ENCODE measurements at regions not wholly inside any gene's neighbourhood (a gene's known extent, or its start where the extent isn't known, plus 50 kb on each side); places are given as distances from the start of the nearest gene placed in this dataset.
"Not testable (repeated sequence)": the region's sequence is repeated elsewhere in the genome, so short reads cannot be mapped to it uniquely, and the experiment has no call there.

DNA sequence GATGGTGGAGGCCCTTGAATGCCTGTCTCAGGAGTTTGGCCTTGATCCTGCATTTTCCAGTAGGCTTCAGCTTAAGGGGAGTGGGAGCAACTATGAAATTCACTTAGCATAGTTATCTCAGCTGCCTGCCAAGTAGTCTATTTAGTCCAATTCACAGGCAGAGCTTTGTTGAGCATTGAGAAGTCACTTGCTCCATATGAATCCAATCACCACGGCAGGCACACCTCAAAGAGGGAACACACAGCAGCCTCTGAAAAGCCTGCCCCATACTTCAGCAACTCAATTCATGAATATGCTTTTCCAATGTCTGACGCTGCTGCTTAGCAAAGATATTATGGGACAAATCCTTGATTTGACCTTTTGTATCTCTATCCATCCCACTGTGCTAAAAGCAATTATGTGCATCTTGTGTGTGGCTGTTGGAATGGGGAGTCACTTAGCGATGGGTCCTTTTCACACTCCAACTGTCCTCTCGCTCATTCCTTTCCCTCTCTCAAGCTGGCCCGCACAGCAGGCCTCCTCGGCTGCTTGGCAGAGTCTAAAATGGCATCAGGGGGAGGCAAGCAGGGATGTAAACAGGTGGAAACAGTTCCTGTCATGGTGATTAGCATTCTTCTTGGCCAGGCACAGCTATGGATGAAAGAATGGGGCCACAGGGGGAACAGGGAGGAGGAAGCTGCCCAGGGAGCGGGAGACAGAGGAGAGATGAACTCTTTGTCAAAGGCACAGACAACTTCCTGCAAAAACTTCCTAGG, 56.0 kb upstream of the LRPPRC start:
- no peak for DNase-seq

DNA sequence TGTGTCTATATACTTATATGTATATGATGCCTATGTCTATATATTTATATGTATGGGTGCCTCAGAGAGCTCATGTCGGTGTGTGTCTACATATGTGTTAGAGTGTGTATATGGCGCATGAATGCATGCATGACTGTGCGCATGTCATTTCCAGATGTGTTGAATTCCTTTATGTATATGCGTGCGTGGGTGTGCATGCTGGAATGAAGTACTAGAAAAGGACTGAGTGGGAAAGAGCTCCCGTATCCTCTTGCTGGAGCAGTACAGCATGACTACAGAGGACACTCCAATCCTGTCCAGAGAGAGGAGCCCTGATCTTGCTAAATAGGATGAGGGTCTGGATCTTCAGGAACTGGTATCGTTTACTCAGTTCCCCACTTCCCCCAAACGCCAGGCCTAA, 56.8 kb upstream of the LRPPRC start:
- no peak for DNase-seq

DNA sequence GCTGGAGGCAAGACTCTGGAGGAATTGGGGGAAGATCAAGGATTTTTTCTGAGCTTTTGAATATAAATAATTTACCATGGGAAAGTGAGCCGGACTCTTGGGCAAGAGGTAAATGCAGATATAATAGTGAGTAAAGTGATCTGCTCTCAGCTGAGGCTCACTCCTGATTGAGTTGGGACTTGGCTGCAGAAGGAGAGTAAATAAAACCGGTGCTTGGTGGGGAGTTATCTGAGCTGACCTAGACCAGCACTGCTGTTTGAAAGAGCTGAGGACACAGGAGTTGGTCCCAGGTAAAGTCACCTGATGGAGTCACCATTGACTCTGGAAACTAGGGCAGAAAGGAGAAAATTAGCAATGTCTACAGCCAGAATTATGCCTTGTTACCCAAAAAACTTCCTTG, 57.3 kb upstream of the LRPPRC start:
- DNase-seq: no peak

DNA sequence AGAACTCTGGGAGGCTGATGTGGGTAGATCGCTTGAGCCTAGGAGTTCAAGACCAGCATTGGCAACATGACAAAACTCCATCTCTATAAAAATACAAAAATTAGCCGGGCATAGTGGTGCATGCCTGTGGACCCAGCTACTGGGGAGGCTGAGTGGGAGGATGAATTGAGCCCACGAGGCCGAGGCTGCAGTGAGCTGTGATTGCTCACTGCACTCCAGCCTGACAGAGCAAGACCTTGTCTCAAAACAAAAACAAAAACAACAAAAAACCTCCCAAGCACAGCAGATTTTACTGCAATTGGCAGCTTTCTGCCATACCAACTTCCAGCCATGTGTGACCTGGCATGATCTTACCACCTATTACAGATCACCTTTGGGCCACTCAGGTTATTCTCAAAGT, 57.7 kb upstream of the LRPPRC start:
- DNase-seq: no peak

DNA sequence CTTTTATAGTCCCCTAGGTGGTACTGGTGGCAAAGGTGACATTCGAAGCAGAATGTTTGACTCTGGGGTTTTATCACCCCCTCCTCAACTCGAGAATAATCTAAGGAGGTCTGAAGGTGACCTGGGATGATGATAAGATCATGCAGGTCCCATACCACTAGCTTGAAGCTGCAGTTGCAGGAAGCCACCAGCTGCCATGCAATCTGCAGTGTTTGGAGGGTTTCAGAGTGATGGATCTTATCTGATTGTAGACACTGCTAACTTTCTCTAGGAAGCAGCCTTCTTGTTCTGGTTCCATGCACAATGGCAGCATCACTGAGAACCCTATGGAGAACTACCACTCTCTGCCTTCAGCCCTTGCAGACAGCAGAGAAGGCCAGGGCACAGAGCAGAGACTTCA, 59.4 kb upstream of the LRPPRC start:
- DNase-seq: no peak

DNA sequence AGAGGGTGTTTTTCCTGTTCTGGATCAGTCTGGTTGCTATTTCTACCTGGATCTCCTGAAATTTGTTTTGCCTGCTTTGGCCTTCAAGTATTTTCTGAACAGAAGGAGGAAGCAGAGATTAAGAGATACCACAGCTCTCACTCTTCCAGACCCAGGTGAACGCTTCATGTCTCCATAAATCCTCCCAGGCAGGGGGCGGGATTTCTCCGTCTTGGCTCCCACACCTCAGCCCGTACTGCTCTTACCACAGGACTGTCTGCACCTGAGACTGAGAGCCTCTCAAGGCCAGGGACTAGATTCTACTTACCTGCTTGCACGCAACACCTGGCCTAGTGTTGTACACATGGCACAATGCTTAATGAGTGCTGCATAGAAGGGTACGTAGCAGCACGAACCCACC, 59.9 kb upstream of the LRPPRC start:
- DNase-seq: no peak

DNA sequence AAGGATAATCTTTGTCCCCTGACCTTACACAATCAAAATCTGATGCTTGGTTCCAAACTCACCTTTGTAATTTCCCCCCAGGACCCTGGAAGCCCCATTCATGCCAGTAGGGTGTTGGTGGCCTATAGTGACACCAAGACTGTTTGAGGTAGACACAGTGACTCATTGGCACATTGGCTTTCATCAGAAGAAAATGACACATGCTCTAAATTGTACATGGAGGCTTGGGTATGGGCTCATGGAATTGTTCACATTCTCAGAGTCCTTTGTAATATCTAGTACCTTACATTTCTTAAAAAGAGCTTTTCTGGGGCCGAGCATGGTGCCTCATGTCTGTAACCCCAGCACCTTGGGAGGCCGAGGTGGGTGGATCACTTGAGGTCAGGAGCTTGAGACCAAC, 61.2 kb upstream of the LRPPRC start:
- DNase-seq: no peak

DNA sequence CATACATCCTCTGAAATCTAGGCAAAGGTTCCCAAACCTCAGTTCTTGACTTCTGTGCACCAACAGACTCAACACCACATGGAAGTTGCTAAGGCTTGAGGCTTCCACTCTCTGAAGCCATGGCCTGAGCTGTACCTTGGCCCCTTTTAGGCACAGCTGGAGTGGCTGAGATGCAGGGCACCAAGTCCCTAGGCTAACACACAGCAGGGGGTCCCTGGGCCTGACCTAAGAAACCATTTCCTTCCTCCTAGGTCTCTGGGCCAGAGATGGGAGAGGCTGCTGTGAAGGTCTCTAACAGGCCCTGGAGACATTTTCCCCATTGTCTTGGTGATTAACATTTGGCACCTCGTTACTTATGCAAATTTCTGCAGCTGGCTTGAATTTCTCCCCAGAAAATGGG, 64.5 kb upstream of the LRPPRC start:
- not testable (repeated sequence) for DNase-seq

DNA sequence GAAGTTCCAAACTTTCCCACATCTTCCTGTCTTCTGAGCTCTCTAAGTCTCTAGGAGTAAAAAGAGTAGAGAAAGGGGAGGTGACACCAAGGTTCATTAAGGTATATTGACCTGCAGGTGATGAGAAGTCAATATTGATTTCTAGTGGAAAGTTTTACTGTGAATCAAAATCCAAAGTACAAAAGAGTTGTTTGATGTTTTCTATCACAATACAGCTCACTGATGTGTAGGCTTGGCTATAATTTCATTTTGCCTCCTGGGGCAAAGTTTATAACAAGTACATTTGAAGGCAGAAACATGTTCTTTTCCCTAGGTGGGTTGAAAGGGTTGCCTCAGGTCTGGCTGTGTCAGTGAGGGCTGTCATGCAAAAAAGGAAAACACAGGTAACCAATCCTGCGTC, 65.2 kb upstream of the LRPPRC start:
- DNase-seq: no peak

DNA sequence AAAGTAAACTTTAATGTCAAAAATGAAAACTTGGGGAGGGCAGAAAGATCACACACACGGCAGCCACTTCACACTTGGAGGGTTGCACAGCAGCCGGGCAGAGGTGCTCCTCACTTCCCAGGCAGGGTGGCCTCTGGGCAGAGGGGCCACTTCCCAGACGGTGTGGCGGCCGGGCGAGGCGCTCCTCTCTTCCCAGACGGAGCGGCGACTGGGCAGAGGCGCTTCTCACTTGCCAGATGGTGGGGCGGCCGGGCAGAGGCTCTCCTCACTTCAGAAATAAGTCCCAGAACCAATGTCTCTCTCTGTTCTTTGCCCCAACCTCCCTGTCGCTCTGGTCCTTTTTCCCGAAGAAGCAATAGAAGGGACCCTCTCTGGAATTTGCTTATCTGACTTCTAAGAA, 65.7 kb upstream of the LRPPRC start:
- DNase-seq: no peak

DNA sequence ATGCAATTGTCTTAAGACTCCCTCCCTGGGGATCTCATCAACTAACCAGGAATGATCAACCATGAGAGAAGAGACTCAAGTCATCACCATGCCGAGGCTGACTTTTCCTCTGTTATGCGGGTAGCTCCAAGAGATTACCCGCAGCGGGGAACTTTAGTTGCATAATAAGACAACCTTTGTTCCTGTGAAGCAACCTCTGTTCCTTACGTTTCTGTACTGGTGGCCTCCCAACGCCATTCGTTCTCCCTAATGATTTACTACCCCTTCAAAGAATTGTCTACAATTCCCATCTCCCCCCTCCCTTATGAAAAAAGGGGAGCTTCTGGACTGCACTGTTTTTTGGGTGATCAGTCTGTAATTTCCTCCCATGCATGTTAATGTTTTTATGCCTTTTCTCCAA, 66.1 kb upstream of the LRPPRC start:
- DNase-seq: no peak

DNA sequence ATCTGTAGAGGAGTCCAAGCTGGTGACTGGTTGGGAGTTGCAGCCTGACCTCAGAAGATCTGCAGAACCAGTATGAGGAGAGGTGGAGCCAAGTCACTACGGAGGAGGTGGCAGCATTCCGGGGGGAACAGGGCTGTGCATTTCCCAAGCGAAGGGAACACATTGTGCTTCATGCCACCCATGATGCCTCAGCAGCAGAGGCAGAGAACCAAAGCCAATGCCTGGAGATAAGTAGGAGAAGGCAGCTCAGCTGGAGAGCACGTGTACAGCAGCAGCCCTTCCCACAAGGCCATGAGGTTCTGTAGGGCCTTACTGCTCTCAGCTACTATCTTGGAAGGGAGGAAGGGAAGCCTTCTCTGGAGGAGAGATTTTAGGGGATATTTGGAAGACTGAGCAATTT, 67.2 kb upstream of the LRPPRC start:
- no peak for DNase-seq

DNA sequence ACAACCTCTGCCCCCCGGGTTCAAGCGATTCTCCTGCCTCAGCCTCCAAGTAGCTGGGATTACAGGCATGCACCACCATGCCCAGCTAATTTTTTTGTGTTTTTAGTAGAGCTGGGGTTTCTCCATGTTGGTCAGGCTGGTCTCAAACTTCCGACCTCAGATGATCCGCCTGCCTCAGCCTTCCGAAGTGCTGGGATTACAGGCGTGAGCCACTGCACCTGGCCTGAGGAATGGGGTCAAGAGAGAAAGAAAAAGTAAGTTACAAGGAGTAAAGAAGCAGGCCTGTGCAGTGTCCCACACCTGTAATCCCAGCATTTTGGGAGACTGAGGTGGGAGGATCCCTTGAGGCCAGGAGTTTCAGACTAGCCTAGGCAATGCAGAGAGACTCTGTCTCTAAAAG, 68.5 kb upstream of the LRPPRC start:
- not testable (repeated sequence) for DNase-seq

DNA sequence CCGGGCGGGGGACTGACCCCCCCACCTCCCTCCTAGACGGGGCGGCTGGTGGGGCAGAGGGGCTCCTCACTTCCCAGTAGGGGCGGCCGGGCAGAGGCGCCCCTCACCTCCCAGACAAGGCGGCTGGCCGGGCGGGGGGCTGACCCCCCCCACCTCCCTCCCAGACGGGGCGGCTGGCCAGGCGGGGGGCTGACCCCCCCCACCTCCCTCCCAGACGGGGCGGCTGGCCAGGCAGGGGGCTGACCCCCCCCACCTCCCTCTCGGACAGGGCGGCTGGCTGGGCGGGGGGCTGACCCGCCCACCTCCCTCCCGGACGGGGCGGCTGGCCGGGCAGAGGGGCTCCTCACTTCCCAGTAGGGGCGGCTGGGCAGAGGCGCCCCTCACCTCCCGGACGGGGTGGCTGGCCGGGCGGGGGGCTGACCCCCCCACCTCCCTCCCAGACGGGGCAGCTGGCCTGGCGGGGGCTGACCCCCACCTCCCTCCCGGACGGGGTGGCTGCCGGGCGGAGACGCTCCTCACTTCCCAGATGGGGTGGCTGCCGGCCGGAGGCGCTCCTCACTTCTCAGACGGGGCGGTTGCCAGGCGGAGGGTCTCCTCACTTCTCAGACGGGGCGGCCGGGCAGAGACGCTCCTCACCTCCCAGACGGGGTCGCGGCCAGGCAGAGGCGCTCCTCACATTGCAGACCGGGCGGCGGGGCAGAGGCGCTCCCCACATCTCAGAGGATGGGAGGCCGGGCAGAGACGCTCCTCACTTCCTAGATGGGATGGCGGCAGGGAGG, 71.4 kb upstream of the LRPPRC start:
- not testable (repeated sequence) for DNase-seq

DNA sequence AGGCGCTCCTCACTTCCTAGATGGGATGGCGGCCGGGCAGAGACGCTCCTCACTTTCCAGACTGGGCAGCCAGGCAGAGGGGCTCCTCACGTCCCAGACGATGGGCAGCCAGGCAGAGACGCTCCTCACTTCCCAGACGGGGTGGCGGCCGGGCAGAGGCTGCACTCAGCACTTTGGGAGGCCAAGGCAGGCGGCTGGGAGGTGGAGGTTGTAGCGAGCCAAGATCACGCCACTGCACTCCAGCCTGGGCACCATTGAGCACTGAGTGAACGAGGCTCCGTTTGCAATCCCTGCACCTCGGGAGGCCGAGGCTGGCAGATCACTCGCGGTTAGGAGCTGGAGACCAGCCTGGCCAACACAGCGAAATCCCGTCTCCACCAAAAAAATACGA, 72.0 kb upstream of the LRPPRC start:
- DNase-seq: not testable (repeated sequence)

DNA sequence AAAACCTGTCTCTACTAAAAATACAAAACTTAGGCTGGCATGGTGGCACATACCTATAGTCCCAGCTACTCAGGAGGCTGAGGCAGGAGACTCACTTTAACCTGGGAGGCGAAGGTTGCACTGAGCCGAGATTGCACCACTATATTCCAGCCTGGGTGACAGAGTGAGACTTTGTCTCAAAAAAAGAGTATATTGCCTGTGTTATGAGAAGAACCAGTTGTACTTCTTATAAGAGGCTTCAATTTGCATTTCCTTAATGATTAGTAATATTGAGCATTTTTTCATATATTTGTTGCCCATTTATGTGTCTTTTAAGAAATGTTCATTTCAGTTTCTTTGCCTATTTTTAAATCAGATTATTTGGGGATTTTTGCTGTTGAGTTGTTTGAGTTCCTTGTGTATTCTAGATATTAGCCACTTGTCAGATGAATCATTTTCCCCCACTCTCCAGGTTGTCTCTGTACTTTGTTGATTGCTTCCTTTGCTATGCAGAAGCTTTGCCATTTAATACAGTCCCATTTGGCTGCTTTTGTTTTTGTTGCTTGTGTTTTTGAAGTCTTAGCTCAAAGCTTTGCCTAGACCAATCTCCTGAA, 75.8 kb upstream of the LRPPRC start:
- DNase-seq: no peak

DNA sequence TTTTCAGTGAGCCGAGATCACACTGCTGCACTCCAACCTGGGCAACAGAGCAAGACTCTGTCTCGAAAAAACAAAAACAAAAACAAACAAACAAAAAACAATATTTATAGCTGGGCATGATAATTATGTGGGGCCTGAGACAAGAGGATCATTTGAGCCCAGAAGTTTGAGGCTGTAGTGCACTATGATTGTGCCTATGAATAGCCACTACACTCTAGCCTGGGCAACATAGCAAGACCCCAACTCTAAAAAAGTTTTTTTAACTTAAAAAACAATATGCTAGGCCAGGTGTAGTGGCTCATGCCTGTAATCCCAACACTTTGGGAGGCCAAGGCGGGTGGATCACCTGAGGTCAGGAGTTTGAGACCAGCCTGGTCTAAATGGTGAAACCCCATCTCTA, 77.9 kb upstream of the LRPPRC start:
- not testable (repeated sequence) for DNase-seq

DNA sequence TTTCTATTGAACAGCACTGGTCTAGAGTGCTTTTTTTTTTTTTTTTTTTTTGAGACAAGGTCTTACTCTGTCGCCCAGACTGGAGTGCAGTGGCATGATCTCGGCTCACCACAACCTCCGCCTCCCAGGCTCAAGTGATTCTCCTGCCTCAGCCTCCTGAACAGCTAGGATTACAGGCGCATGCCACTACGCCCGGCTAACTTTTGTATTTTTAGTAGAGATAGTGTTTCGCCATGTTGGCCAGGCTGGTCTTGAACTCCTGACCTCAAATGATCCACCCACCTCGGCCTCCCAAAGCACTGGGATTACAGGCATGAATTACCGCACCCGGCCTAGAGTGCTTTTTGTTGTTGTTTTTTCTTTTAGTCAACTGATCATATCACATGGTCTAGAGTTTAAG, 79.0 kb upstream of the LRPPRC start:
- DNase-seq: not testable (repeated sequence)

DNA sequence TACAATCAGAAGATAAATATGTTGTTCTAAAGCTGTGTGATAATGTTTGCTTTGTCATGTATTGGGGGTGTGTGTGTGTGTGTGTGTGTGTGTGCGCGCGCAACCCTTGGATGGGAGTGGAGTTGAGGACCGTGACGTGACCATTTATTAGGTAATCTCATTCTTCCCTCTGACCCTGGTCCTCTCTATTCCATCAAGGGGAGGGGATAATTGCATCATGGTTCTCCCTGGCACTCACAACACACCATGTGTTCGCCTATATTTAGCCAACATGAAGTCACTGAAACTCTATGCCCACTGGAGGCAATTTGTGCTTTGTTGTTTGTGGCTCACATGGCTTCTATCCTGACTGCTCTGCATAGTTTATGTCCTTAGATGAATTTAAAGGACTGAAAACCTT, 79.8 kb upstream of the LRPPRC start:
- no peak for DNase-seq

DNA sequence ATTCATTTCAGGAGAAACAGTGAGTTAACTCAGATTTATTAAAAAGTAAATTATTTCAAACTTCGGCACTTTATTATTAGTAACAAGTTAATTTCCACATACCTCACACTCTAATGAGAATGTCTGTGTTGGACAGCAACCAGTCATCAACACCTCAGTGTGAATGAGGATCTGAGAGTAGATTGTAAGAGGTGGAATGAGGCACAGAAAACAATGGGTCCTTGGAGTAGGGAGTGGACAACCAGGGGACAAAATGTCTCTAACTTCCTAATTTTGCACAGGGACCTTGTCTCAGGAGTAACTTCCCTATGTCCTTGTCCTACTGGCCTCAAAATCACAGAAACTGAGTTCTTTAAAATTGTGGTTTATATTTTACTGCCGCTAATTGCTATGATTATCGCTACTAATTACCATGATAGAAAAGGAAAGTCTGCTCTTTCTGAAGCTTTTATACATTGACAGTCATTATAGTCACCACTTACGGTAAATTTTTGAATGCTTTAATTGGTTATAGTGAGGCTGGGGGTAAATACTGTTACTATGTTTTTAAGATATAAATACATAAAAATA, 82.2 kb upstream of the LRPPRC start:
- no peak for DNase-seq

DNA sequence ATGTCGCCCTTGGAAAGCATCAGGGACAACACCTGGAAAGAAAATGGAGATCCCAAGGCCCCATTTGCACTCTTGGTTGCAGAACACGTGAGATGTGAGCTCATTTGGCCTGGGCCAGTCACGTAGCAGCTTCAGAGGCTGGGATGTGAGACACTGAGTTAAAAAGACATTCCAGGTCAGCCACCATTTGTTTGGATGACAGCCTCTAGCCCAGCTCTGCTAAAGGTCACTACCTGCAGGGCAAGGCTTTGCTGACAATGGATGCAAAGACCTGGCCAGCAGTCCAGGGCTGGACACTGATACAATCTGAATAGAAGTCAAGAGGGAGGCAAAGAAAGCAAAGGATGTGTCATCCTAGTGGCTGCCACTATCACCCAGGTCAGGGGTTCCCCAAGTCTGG, 83.9 kb upstream of the LRPPRC start:
- DNase-seq: no peak

DNA sequence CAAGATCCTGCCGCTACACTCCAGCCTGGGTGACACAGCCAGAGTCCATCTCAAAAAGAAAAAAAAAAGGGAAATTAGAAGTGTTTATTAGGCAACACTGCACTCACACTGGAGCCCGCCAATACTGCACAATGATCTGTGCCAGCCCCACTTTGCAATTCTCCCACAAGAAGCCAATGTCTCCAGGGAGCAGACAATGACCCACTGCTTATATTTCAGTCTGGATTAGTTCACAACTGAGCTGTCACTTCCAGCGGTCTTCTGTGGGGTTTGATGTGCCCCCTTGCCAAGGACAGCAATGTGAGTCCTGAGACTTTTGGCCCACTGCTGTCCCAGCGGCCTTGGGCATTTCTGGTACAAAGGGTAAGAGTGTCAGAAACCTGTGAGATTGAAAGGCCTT, 85.6 kb upstream of the PPM1B start:
- no peak for DNase-seq

DNA sequence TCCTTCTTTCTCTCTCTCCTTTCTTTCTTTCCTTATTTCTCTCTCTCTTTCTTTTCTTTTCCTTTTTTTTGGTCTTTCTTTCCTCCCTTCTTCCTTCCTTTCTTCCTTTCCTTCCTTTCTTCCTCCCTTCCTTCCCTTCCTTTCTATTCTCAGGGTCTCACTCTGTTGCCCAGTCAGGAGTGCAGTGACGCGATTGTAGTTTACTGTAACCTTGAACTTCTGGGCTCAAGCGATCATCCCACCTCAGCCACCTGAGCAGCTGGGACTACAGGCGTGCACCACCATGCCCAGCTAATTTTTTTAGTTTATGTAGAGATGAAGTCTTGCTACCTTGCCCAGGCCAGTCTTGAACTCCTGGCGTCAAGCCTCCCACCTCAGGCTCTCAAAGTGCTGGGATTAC, 83.8 kb upstream of the PPM1B start:
- DNase-seq: no peak

DNA sequence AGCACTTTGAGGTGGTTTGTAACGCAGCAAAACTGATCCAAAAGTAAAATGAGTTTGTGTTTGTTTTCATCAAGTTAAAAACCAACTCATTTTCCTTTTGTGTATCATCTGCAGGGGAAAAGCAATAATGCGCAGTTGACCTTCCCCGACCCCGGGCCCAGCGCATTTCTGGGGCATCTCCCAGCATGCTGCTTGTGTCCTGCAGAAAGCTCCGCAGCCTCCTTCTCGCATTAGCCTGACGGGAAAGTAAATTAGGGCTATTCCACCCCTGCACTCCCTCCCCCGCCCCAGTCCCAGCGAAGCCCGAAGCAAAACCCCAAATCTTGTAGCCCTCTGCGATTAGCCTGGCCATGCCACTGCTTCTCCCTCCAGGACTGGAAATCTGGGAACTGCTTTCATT, 82.0 kb upstream of the PPM1B start:
- DNase-seq: no peak

All from CD4-positive, alpha-beta T cell treated with Interferon gamma for 1 hour (primary cell).